Immature natural killer cell (primary cell): ENCODE measurements at regions not wholly inside any gene's neighbourhood (a gene's known extent, or its start where the extent isn't known, plus 50 kb on each side); places are given as distances from the start of the nearest gene placed in this dataset.

ENCODE experiments used
- DNase-seq, 3 donors: peaks; one replicate each; pipeline ENCODE4 v3.0.0; 2022; ENCODE audit warnings: mixed read lengths in 1 of 3
- H3K27ac Mint-ChIP-seq, 6 donors: one replicate each; pipeline ENCODE4 v1.8.0; 2020; ENCODE audit warnings: mixed read lengths in 6 of 6, mild to moderate bottlenecking in 5 of 6, inconsistent platforms in 4 of 6, moderate library complexity in 3 of 6
- H3K27me3 Mint-ChIP-seq, 3 donors: one replicate each; pipeline ENCODE4 v1.8.0; 2020 to 2021; ENCODE audit warnings: low read depth in 3 of 3, mild to moderate bottlenecking in 3 of 3, mixed read lengths in 3 of 3, moderate library complexity in 3 of 3, inconsistent platforms in 1 of 3
- H3K36me3 Mint-ChIP-seq, 3 donors: one replicate each; pipeline ENCODE4 v1.8.0; 2020; ENCODE audit warnings: mixed read lengths in 3 of 3, inconsistent platforms in 2 of 3, mild to moderate bottlenecking in 2 of 3
- H3K4me1 Mint-ChIP-seq, 2 donors: one replicate each; pipeline ENCODE4 v1.8.0; 2020; ENCODE audit warnings: inconsistent platforms in 2 of 2, mild to moderate bottlenecking in 2 of 2, mixed read lengths in 2 of 2, moderate library complexity in 1 of 2
- H3K4me3 Mint-ChIP-seq, 5 donors: one replicate each; pipeline ENCODE4 v1.8.0; 2020; ENCODE audit warnings: mild to moderate bottlenecking in 5 of 5, mixed read lengths in 5 of 5, inconsistent platforms in 3 of 5, moderate library complexity in 3 of 5
- H3K9me3 Mint-ChIP-seq, 6 donors: one replicate each; pipeline ENCODE4 v1.8.0; 2020; ENCODE audit warnings: mild to moderate bottlenecking in 6 of 6, mixed read lengths in 6 of 6, inconsistent platforms in 4 of 6, moderate library complexity in 3 of 6

DNA sequence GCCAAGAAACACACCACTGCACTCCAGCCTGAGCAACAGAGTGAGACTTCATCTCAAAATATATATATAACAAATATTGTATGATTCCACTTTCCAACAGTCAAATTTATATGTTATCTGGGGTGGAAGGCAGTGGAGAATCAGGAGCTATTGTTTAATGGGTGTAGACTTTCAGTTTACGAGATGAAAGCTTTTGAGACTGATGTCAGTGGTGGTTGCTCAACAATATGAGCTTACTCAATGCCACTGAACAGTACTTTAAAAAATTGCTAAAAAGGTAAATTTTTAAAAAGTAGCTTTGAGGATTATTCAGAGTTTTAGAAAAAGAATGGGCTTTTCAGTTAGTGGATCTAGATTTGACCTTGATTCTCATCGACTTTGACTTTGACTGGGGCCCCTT is 105.9 kb upstream of the ST6GAL2 start:
- H3K36me3 Mint-ChIP-seq, result no peaks in the 10 kb centered on the region

DNA sequence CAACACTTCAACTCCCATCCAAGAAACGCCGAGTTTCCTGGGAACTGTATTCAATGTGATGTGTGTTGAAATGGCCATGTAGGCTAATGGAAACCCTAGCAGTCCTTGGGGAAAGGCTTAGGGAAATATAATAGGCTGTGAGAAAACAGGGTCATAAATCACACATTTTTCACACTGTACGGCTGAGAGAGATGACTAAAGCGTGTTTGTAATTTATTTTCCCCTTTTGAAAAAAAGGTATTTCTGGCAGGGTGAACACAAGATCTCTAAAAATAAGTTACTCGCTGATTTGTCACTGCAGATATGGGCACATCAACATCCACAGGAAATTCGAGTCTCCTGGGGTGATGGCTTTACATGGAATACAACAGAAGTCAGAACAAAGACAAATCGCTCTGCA is 109.6 kb upstream of the ST6GAL2 start:
- Mint-ChIP-seq H3K36me3 (no peaks in the 10 kb centered on the region), H3K27ac (no peak overlapping the region), H3K9me3 (peaks cover 4 to 21% (median 8%) of the 10 kb centered on the region in 6 donors), H3K4me3 (no peak overlapping the region), H3K4me1 (no peaks in the 10 kb centered on the region), H3K27me3 (peaks cover 0 to 6% (median 3%) of the 10 kb centered on the region in 3 donors)
- no peak for DNase-seq

More for the DNA sequence above, 105.9 kb upstream of the ST6GAL2 start:
- Mint-ChIP-seq H3K27ac (no peak overlapping the region), H3K4me1 (no peaks in the 10 kb centered on the region), H3K4me3 (no peak overlapping the region), H3K9me3 (peaks cover 2 to 25% (median 5%) of the 10 kb centered on the region in 6 donors), H3K27me3 (peaks cover 0 to 3% (median 0%) of the 10 kb centered on the region in 3 donors)
- DNase-seq, result no peak

DNA sequence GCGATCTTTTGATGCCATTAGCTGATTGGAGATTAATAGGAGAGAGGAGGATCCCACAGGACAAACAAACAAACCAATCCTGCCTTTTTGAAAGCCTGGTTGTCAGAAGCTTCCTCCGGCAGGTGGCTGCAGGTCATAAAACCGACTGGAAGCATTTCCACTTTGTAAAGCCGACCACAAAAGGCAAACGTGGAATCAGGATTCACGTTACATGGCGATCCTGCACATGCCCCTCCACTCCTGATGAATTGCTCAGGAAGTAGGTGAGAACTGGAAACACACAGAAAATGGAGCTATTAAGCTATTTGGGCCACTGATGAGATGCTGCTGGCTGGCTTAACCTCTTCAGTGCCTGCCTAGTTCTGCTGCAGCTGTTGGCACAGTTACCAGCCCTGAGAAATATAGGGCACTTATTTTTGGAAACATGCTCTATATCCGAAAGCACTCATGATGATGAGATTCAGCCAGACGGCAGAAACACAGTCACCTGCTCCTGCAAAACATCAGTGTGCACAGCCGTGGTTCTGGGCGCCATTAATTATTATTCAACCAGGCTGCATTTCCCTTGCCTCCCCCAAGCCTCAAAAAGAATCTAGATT is 110.3 kb upstream of the ST6GAL2 start:
- DNase-seq, result no peak
- H3K9me3 Mint-ChIP-seq, result peaks cover 4 to 18% (median 8%) of the 10 kb centered on the region in 6 donors
- no peak overlapping the region for H3K27ac Mint-ChIP-seq
- H3K36me3 Mint-ChIP-seq, result no peaks in the 10 kb centered on the region
- H3K27me3 Mint-ChIP-seq, result peaks cover 0 to 5% (median 3%) of the 10 kb centered on the region in 3 donors
- no peaks in the 10 kb centered on the region for H3K4me1 Mint-ChIP-seq
- no peak overlapping the region for H3K4me3 Mint-ChIP-seq

DNA sequence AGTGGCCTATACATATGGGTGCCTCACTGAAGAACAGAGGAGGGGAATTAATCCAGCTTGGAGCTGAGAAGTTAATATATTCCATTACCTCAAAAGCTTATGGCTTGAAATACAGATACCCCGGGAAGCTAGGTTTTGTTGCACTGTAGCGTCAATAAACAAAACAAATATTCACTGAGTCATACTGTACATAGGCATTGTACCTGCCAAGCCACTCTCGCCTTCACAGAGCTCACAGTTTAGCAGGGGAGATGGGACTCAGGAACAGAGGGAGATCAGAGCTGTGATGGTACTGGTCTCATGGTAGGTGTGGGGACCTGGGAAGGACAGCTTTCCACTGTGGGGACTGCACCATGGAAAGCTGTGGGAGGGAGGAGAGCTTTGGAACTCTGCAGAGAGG is 111.2 kb upstream of the ST6GAL2 start:
- no peak overlapping the region for H3K4me3 Mint-ChIP-seq
- H3K36me3 Mint-ChIP-seq, result no peaks in the 10 kb centered on the region
- no peaks in the 10 kb centered on the region for H3K4me1 Mint-ChIP-seq
- H3K27me3 Mint-ChIP-seq, result peaks cover 0 to 4% (median 3%) of the 10 kb centered on the region in 3 donors
- H3K9me3 Mint-ChIP-seq, result peaks cover 4 to 25% (median 8%) of the 10 kb centered on the region in 6 donors
- H3K27ac Mint-ChIP-seq, result no peak overlapping the region
- no peak for DNase-seq

GRCh38 chr2:107001062-107001461 is 115.1 kb upstream of the ST6GAL2 start:
- DNase-seq, result no peak
- Mint-ChIP-seq H3K4me1 (no peaks in the 10 kb centered on the region), H3K27me3 (peaks cover 2 to 5% (median 3%) of the 10 kb centered on the region in 3 donors), H3K4me3 (no peak overlapping the region), H3K9me3 (peaks cover 0 to 30% (median 11%) of the 10 kb centered on the region in 6 donors), H3K27ac (no peak overlapping the region), H3K36me3 (no peaks in the 10 kb centered on the region)

- Mint-ChIP-seq H3K27ac (no peak overlapping the region), H3K9me3 (peaks cover 4 to 35% (median 11%) of the 10 kb centered on the region in 6 donors), H3K4me1 (no peaks in the 10 kb centered on the region), H3K27me3 (peaks cover 2 to 5% (median 3%) of the 10 kb centered on the region in 3 donors), H3K36me3 (no peaks in the 10 kb centered on the region), H3K4me3 (no peak overlapping the region)
- no peak for DNase-seq
These were observed 115.6 kb upstream of the ST6GAL2 start for GRCh38 chr2:107001551-107001950.

DNA sequence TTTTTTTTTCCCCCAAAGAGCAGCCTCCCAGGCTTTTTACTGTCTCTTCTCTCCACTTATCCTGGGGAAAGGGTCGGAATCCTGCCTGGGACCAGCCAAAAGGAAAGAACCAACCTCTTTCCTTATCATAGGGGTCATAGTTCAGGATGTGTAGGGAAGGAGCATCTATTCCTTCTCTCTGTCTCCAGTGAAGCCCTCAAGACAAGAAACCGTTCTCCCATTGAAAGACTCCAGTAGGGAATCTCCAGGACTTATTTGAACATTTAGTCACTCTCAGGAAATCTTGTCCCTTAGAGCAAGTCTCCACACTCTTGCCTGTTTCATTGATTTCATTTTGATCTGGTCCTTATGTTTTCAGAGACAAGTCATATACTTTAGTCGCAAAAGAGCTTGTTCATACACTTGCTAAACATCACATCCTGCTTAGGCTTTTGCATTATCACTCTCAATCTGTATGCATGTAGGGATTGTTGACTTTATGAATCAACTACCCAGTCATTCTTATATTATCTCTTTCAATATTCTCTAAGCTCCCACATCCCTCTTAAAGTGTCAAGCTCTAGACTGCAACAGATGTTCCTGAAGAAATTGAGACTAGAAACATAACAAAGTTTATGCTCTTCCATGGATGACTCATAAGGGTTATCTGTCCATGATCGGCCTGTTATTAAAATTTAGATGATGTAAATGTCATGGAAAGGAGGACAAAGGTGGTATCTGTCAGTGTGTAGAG is 116.2 kb upstream of the ST6GAL2 start:
- H3K27me3 Mint-ChIP-seq, result peaks cover 2 to 5% (median 3%) of the 10 kb centered on the region in 3 donors
- no peak for DNase-seq
- H3K36me3 Mint-ChIP-seq, result no peaks in the 10 kb centered on the region
- no peak overlapping the region for H3K27ac Mint-ChIP-seq
- no peak overlapping the region for H3K4me3 Mint-ChIP-seq
- H3K9me3 Mint-ChIP-seq, result peaks cover 7 to 40% (median 14%) of the 10 kb centered on the region in 6 donors
- H3K4me1 Mint-ChIP-seq, result no peaks in the 10 kb centered on the region

DNA sequence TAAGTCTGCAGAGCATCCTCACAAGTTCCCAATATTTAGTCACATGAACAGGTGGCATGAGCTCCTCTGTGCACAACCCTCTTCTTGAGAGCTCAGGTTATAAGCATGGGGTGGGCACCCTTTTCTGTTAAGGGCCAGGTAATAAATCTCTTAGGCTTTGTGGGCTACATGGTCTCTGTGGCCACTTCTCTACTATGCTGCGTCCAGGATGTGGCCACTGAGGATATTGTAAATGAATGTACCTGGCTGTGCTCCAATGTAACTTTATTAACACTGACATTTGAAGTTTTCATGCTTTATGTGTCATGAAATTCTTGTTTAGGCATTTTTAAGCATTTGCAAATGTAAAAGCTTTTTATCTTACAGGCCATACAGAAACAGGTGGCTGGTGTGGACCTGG is 116.8 kb upstream of the ST6GAL2 start:
- Mint-ChIP-seq H3K9me3 (peaks cover 3 to 37% (median 14%) of the 10 kb centered on the region in 6 donors), H3K36me3 (no peaks in the 10 kb centered on the region), H3K4me3 (no peak overlapping the region)

GRCh38 chr2:107005853-107006252 is 119.9 kb upstream of the ST6GAL2 start:
- no peak overlapping the region for H3K27ac Mint-ChIP-seq

More for the DNA sequence above, 116.8 kb upstream of the ST6GAL2 start:
- peaks cover 1 to 5% (median 2%) of the 10 kb centered on the region in 3 donors for H3K27me3 Mint-ChIP-seq
- H3K27ac Mint-ChIP-seq, result no peak overlapping the region
- H3K4me1 Mint-ChIP-seq, result no peaks in the 10 kb centered on the region
- DNase-seq, result no peak

GRCh38 chr2:107006836-107007235 is 120.9 kb upstream of the ST6GAL2 start:
- Mint-ChIP-seq H3K4me1 (no peaks in the 10 kb centered on the region), H3K4me3 (no peak overlapping the region), H3K9me3 (peaks cover 3 to 38% (median 18%) of the 10 kb centered on the region in 6 donors), H3K36me3 (no peaks in the 10 kb centered on the region), H3K27ac (no peak overlapping the region), H3K27me3 (peaks cover 1 to 3% (median 2%) of the 10 kb centered on the region in 3 donors)
- DNase-seq, result no peak

More at GRCh38 chr2:107005853-107006252, 119.9 kb upstream of the ST6GAL2 start:
- peaks cover 3 to 38% (median 16%) of the 10 kb centered on the region in 6 donors for H3K9me3 Mint-ChIP-seq
- DNase-seq, result no peak
- H3K4me3 Mint-ChIP-seq, result no peak overlapping the region
- no peaks in the 10 kb centered on the region for H3K36me3 Mint-ChIP-seq
- H3K4me1 Mint-ChIP-seq, result no peaks in the 10 kb centered on the region
- H3K27me3 Mint-ChIP-seq, result peaks cover 1 to 3% (median 2%) of the 10 kb centered on the region in 3 donors

GRCh38 chr2:107007927-107008326 is 122.0 kb upstream of the ST6GAL2 start:
- peaks cover 1 to 3% (median 2%) of the 10 kb centered on the region in 3 donors for H3K27me3 Mint-ChIP-seq
- no peak overlapping the region for H3K27ac Mint-ChIP-seq
- no peak for DNase-seq
- no peak overlapping the region for H3K4me3 Mint-ChIP-seq
- H3K4me1 Mint-ChIP-seq, result no peaks in the 10 kb centered on the region
- no peaks in the 10 kb centered on the region for H3K36me3 Mint-ChIP-seq
- H3K9me3 Mint-ChIP-seq, result peaks cover 3 to 33% (median 17%) of the 10 kb centered on the region in 6 donors

GRCh38 chr2:107008843-107009242 is 122.9 kb upstream of the ST6GAL2 start:
- H3K27me3 Mint-ChIP-seq, result peaks cover 1 to 3% (median 2%) of the 10 kb centered on the region in 3 donors
- H3K9me3 Mint-ChIP-seq, result peaks cover 3 to 33% (median 17%) of the 10 kb centered on the region in 6 donors
- no peaks in the 10 kb centered on the region for H3K36me3 Mint-ChIP-seq
- H3K4me1 Mint-ChIP-seq, result no peaks in the 10 kb centered on the region
- no peak overlapping the region for H3K27ac Mint-ChIP-seq
- DNase-seq, result no peak
- no peak overlapping the region for H3K4me3 Mint-ChIP-seq

DNA sequence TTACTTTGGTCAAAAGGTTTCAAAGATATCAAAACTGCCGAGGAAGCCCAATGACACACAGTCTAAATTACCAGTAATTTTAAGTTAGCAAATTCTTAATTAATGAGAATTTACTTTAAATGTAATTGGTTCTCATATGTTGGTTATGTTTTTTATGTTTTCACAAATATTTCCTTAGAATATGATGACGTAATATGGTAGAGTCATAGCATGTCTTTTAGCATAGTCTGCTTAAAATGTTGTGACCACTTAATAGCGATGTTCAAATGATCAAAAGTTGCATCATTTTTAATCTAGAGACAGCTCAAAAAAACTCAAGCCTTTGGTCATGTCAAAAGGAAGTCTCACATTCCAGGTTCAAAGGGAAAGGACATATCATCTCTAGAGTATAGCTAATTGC is 123.3 kb upstream of the ST6GAL2 start:
- Mint-ChIP-seq H3K9me3 (peaks cover 3 to 32% (median 15%) of the 10 kb centered on the region in 6 donors), H3K27ac (no peak overlapping the region), H3K4me3 (no peak overlapping the region)

DNA sequence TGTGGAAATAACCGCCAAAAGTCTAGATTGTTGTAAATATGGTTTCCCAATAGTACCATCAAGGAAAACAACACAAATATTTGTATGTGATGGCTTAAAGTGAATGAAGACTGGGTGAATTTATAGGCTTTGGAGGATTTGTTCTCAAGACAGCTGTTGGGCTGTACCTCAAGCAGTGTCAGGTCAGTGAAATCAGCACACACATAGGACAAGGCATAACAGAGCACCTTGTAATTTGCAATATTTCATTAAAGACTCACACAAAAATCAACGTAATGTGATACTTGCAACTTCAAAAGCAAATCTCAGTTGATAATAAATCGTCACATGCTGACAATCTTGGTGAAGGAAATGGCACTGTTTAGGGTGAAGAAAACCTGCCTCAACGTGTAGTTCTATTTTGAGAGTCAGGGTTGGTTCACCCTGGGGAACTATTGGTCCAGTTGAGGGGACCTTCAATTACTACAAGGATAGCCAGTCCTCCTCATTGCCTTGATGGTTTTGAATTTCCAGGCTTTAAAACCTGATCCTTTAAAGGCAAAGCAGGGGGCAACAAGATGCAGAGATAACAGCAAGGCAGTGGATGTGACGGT is 126.8 kb upstream of the ST6GAL2 start:
- H3K27ac Mint-ChIP-seq, result no peak overlapping the region
- no peak overlapping the region for H3K4me3 Mint-ChIP-seq
- peaks cover 0 to 12% (median 8%) of the 10 kb centered on the region in 6 donors for H3K9me3 Mint-ChIP-seq
- no peak for DNase-seq
- no peaks in the 10 kb centered on the region for H3K36me3 Mint-ChIP-seq
- H3K4me1 Mint-ChIP-seq, result no peaks in the 10 kb centered on the region
- H3K27me3 Mint-ChIP-seq, result peaks cover 0 to 3% (median 0%) of the 10 kb centered on the region in 3 donors

More for the DNA sequence above, 123.3 kb upstream of the ST6GAL2 start:
- no peak for DNase-seq
- Mint-ChIP-seq H3K36me3 (no peaks in the 10 kb centered on the region), H3K4me1 (no peaks in the 10 kb centered on the region), H3K27me3 (peaks cover 0 to 3% (median 2%) of the 10 kb centered on the region in 3 donors)
